ENCODE measurements at regions not wholly inside any gene's neighbourhood (a gene's known extent, or its start where the extent isn't known, plus 50 kb on each side); places are given as distances from the start of the nearest gene placed in this dataset.

DNA sequence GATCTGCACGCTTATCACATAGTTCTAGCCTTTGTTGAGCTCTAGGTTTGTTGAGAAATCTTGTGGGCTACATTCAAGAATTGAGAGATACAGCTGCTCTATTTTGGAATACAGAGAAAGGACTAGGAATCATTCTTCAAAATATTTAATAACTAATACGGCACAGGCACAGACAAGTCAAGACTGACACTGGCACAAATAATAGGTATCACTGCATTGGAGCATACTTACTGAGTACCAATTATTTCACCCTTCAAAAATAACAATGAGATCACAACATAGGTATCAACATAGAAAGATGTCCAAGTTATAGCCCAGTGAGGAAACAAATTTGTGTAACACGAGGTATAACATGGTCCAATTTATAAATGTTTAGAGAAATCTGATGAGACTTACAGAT, 133.7 kb upstream of the TSC22D2 start:
- TF ChIP-seq POLR2A (IDR thresholded peaks at IDR 0.05; ENCODE audit: control extremely low read depth in 1 of 2, low read depth in 2 of 2, low read length in 2 of 2), result no peak
- TF ChIP-seq, protein P1, sequence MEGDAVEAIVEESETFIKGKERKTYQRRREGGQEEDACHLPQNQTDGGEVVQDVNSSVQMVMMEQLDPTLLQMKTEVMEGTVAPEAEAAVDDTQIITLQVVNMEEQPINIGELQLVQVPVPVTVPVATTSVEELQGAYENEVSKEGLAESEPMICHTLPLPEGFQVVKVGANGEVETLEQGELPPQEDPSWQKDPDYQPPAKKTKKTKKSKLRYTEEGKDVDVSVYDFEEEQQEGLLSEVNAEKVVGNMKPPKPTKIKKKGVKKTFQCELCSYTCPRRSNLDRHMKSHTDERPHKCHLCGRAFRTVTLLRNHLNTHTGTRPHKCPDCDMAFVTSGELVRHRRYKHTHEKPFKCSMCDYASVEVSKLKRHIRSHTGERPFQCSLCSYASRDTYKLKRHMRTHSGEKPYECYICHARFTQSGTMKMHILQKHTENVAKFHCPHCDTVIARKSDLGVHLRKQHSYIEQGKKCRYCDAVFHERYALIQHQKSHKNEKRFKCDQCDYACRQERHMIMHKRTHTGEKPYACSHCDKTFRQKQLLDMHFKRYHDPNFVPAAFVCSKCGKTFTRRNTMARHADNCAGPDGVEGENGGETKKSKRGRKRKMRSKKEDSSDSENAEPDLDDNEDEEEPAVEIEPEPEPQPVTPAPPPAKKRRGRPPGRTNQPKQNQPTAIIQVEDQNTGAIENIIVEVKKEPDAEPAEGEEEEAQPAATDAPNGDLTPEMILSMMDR (IDR thresholded peaks at IDR 0.05; ENCODE audit: control extremely low read depth in 1 of 3, insufficient read depth in 1 of 3, low read depth in 1 of 3, low read length in 3 of 3), result no peak
- TF ChIP-seq KDM1A (IDR thresholded peaks at IDR 0.05; ENCODE audit: borderline replicate concordance, low read length), result no peak
- no peak for TF ChIP-seq CHD2 (IDR thresholded peaks at IDR 0.05; ENCODE audit: low read length)
- TF ChIP-seq, protein P2, sequence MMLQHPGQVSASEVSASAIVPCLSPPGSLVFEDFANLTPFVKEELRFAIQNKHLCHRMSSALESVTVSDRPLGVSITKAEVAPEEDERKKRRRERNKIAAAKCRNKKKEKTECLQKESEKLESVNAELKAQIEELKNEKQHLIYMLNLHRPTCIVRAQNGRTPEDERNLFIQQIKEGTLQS (IDR thresholded peaks at IDR 0.05; ENCODE audit: insufficient read depth, low read depth, low read length), result no peak
- no peak for TF ChIP-seq EZH2 (IDR thresholded peaks at IDR 0.05; ENCODE audit: low read depth, low read length, severe bottlenecking)
- TF ChIP-seq POLR2AphosphoS5 (IDR thresholded peaks at IDR 0.05; ENCODE audit: low read depth, low read length), result no peak
- no peak for TF ChIP-seq HDAC6 (IDR thresholded peaks at IDR 0.05; ENCODE audit: low read depth, low read length)
- no peak for TF ChIP-seq JUND (IDR thresholded peaks at IDR 0.05; ENCODE audit: low read length)
- TF ChIP-seq CEBPB (IDR thresholded peaks at IDR 0.05; ENCODE audit: low read depth, low read length), result no peak
- TF ChIP-seq MAFK (IDR thresholded peaks at IDR 0.05; ENCODE audit: low read depth, low read length), result no peak
- TF ChIP-seq CREB1 (IDR thresholded peaks at IDR 0.05), result no peak
- no peak for TF ChIP-seq TAF1 (IDR thresholded peaks at IDR 0.05; ENCODE audit: low read depth, low read length)
- no peak for TF ChIP-seq SP4 (IDR thresholded peaks at IDR 0.05; ENCODE audit: low read length)
